ENCODE measurements at regions not wholly inside any gene's neighbourhood (a gene's known extent, or its start where the extent isn't known, plus 50 kb on each side); places are given as distances from the start of the nearest gene placed in this dataset.

DNA sequence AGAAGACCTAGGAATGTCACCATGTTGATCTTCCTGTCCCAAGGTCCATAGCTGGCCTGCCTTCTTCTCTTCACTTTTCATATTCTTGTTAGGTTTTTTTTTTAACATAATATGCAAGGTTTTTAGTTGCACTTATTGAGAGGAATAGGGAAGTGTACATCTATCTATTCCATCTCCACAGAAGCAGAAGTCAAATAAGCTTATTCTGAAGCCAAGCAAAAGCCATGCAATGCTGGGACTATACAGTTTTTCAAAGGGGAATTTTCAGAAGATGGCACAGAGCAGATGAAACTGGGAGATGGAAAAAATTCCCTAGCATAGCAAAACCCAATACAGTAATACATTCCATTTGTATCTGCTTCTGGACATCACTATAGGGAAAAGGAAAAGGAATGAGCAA is 447.6 kb downstream of the GADD45G start:
- Histone ChIP-seq H3K27ac (no peak overlapping the region), H3K4me3 (no peak overlapping the region), H3K36me3 (no peaks in the 10 kb centered on the region), H3K9me3 (no peaks in the 10 kb centered on the region), H3K4me1 (no peaks in the 10 kb centered on the region), H3K27me3 (no peaks in the 10 kb centered on the region)
- no peak for TF ChIP-seq POLR2A (IDR thresholded peaks at IDR 0.05)
- TF ChIP-seq, protein P1, sequence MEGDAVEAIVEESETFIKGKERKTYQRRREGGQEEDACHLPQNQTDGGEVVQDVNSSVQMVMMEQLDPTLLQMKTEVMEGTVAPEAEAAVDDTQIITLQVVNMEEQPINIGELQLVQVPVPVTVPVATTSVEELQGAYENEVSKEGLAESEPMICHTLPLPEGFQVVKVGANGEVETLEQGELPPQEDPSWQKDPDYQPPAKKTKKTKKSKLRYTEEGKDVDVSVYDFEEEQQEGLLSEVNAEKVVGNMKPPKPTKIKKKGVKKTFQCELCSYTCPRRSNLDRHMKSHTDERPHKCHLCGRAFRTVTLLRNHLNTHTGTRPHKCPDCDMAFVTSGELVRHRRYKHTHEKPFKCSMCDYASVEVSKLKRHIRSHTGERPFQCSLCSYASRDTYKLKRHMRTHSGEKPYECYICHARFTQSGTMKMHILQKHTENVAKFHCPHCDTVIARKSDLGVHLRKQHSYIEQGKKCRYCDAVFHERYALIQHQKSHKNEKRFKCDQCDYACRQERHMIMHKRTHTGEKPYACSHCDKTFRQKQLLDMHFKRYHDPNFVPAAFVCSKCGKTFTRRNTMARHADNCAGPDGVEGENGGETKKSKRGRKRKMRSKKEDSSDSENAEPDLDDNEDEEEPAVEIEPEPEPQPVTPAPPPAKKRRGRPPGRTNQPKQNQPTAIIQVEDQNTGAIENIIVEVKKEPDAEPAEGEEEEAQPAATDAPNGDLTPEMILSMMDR (IDR thresholded peaks at IDR 0.05), result no peak
- no peak for TF ChIP-seq EP300 (IDR thresholded peaks at IDR 0.05; ENCODE audit: low read depth)
- TF ChIP-seq POLR2AphosphoS5 (IDR thresholded peaks at IDR 0.05), result no peak
- in situ Hi-C loops (cut with MboI; ENCODE audit: low pct_ligation_motif_present in 1 of 4, low pct_unique_long_range_greater_than_20kb in 1 of 4, low sequenced_read_pairs in 3 of 4), result no loop called here
- intact Hi-C loops (cut with DNase I; ENCODE audit: low total_unique reads), result no loop called here
- DNase-seq, result no peak

DNA sequence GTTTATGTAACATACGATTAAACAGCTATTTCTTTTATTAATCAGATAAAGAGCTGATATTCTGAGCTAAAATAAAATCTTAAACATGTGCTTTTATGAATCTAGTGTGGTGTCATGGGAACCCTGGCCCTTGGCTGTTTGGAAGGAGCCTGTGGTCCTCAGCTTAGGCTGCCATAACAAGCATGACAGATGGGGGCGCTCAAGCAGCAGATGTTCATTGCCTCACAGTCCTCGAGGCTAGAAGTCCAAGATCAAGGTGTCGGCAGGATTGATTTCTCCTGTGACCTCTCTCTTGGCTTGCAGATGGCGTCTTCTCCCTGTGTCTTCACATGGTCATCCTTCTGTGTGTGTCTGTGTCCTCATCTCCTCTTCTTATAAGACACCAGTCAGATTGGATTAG is 448.2 kb downstream of the GADD45G start:
- Histone ChIP-seq H3K4me3 (no peak overlapping the region), H3K4me1 (no peaks in the 10 kb centered on the region), H3K27ac (no peak overlapping the region), H3K27me3 (no peaks in the 10 kb centered on the region), H3K9me3 (no peaks in the 10 kb centered on the region), H3K36me3 (no peaks in the 10 kb centered on the region)
- intact Hi-C loops (cut with DNase I; ENCODE audit: low total_unique reads), result no loop called here
- in situ Hi-C loops (cut with MboI; ENCODE audit: low pct_ligation_motif_present in 1 of 4, low pct_unique_long_range_greater_than_20kb in 1 of 4, low sequenced_read_pairs in 3 of 4), result no loop called here
- no peak for DNase-seq
- TF ChIP-seq EP300 (IDR thresholded peaks at IDR 0.05; ENCODE audit: low read depth), result no peak
- no peak for TF ChIP-seq POLR2A (IDR thresholded peaks at IDR 0.05)
- TF ChIP-seq, protein P1 (IDR thresholded peaks at IDR 0.05), result peak in 1 of 5 experiments; percentile 18
- no peak for TF ChIP-seq POLR2AphosphoS5 (IDR thresholded peaks at IDR 0.05)
- 88% methylated on average over 2 to 5 of the region's 5 CpGs for WGBS, 2 donors (ENCODE audit: low coverage in 1 of 2)

DNA sequence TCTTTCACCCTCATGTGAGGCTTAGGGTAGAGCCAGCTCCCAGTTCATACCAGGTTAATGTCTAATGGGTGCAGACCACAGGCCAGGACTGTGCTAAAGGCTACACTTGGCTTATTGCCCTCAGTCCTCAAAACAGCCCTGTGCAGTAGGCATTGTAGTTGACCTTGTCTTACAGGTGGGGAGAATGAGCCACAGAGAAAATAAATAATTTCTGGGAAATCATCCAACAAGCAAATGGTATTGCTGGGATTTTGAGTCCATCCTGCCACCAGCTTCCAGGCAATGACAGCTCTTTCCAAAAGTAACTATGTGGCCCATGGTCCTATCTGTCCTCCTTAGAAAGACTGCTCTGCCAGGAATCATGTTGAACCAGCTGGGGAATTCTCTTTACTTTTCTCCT is 450.0 kb downstream of the GADD45G start:
- Histone ChIP-seq H3K27me3 (no peaks in the 10 kb centered on the region), H3K36me3 (no peaks in the 10 kb centered on the region), H3K4me1 (no peaks in the 10 kb centered on the region), H3K4me3 (no peak overlapping the region), H3K9me3 (no peaks in the 10 kb centered on the region), H3K27ac (no peak overlapping the region)
- intact Hi-C loops (cut with DNase I; ENCODE audit: low total_unique reads), result no loop called here
- DNase-seq, result no peak
- in situ Hi-C loops (cut with MboI; ENCODE audit: low pct_ligation_motif_present in 1 of 4, low pct_unique_long_range_greater_than_20kb in 1 of 4, low sequenced_read_pairs in 3 of 4), result no loop called here
- TF ChIP-seq, protein P1 (IDR thresholded peaks at IDR 0.05), result no peak
- no peak for TF ChIP-seq POLR2AphosphoS5 (IDR thresholded peaks at IDR 0.05)
- TF ChIP-seq POLR2A (IDR thresholded peaks at IDR 0.05), result no peak

DNA sequence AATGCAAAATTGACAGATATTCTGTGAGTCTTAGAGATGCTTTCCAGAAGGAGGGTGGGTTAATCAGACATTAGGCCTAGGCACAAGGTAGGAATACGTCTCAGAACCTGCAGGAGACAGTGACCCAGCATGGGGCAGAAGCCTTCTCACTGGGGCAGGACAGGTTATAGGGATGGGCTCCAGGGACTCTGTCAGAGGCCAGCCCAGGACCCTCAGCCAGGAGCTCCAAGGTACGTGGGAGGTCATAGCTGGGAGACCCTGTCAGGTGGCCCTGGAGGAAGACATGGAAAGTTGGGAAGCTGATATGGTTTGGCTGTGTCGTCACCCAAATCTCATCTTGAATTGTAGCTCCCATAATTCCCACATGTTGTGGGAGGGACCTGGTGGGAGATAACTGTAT is 450.4 kb downstream of the GADD45G start:
- H3K27me3 ChIP-seq, result no peaks in the 10 kb centered on the region
- no peaks in the 10 kb centered on the region for H3K36me3 ChIP-seq
- H3K4me1 ChIP-seq, result no peaks in the 10 kb centered on the region
- TF ChIP-seq POLR2AphosphoS5 (IDR thresholded peaks at IDR 0.05) (no peak), POLR2A (IDR thresholded peaks at IDR 0.05) (no peak), EP300 (IDR thresholded peaks at IDR 0.05; ENCODE audit: low read depth) (no peak)
- TF ChIP-seq, protein P1 (IDR thresholded peaks at IDR 0.05), result no peak
- in situ Hi-C loops (cut with MboI; ENCODE audit: low pct_ligation_motif_present in 1 of 4, low pct_unique_long_range_greater_than_20kb in 1 of 4, low sequenced_read_pairs in 3 of 4), result no loop called here
- H3K27ac ChIP-seq, result no peak overlapping the region
- intact Hi-C loops (cut with DNase I; ENCODE audit: low total_unique reads), result no loop called here
- H3K9me3 ChIP-seq, result no peaks in the 10 kb centered on the region
- DNase-seq, result no peak
- 88% methylated on average over 3 of the region's 3 CpGs; no CpG with 5 or more reads in 1 of the 2 donors for WGBS, 2 donors (ENCODE audit: low coverage in 1 of 2)
- no peak overlapping the region for H3K4me3 ChIP-seq
